Non-pigmented ciliary epithelial cell (primary cell): ENCODE measurements at regions not wholly inside any gene's neighbourhood (a gene's known extent, or its start where the extent isn't known, plus 50 kb on each side); places are given as distances from the start of the nearest gene placed in this dataset.

ENCODE experiments used
- DNase-seq: peaks from one replicate; pipeline ENCODE4 v3.0.0-alpha.2; 2010; ENCODE audit warnings: low read depth

- no peak for DNase-seq
Measured at GRCh38 chr15:99509686-99510461, 55.9 kb upstream of the MEF2A start.

- no peak for DNase-seq
Measured at GRCh38 chr15:99511531-99511865, 54.3 kb upstream of the MEF2A start.

GRCh38 chr15:99511866-99512661, 53.7 kb upstream of the MEF2A start:
- DNase-seq = no peak

- no peak for DNase-seq
Measured at GRCh38 chr15:99514306-99514705, 51.5 kb upstream of the MEF2A start.
